ENCODE measurements at regions not wholly inside any gene's neighbourhood (a gene's known extent, or its start where the extent isn't known, plus 50 kb on each side); places are given as distances from the start of the nearest gene placed in this dataset.

- TF ChIP-seq RBBP5 (IDR thresholded peaks at IDR 0.05; ENCODE audit: borderline replicate concordance, low read depth, low read length) (no peak), JUN (IDR thresholded peaks at IDR 0.05; ENCODE audit: low read depth, low read length) (no peak), NANOG (IDR thresholded peaks at IDR 0.05; ENCODE audit: insufficient read depth, low read depth, low read length, poor library complexity, severe bottlenecking) (no peak), CREB1 (IDR thresholded peaks at IDR 0.05) (no peak), YY1 (IDR thresholded peaks at IDR 0.05; ENCODE audit: low read depth, low read length) (no peak), TEAD4 (IDR thresholded peaks at IDR 0.05; ENCODE audit: low read depth, low read length) (no peak), RNF2 (IDR thresholded peaks at IDR 0.05; ENCODE audit: borderline replicate concordance, low read depth, low read length, missing control alignments, poor library complexity, severe bottlenecking) (no peak), GABPA (IDR thresholded peaks at IDR 0.05; ENCODE audit: borderline replicate concordance, insufficient read depth, low read length) (no peak), TBP (IDR thresholded peaks at IDR 0.05; ENCODE audit: low read depth, low read length) (no peak), RAD21 (IDR thresholded peaks at IDR 0.05 in 1 of 2, conservative IDR thresholded peaks at IDR 0.05 in 1 of 2; ENCODE audit: low read depth in 2 of 2, low read length in 2 of 2) (no peak), SUZ12 (IDR thresholded peaks at IDR 0.05; ENCODE audit: low read length) (no peak)
- TF ChIP-seq, protein P1, sequence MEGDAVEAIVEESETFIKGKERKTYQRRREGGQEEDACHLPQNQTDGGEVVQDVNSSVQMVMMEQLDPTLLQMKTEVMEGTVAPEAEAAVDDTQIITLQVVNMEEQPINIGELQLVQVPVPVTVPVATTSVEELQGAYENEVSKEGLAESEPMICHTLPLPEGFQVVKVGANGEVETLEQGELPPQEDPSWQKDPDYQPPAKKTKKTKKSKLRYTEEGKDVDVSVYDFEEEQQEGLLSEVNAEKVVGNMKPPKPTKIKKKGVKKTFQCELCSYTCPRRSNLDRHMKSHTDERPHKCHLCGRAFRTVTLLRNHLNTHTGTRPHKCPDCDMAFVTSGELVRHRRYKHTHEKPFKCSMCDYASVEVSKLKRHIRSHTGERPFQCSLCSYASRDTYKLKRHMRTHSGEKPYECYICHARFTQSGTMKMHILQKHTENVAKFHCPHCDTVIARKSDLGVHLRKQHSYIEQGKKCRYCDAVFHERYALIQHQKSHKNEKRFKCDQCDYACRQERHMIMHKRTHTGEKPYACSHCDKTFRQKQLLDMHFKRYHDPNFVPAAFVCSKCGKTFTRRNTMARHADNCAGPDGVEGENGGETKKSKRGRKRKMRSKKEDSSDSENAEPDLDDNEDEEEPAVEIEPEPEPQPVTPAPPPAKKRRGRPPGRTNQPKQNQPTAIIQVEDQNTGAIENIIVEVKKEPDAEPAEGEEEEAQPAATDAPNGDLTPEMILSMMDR (IDR thresholded peaks at IDR 0.05; ENCODE audit: control extremely low read depth in 1 of 3, insufficient read depth in 1 of 3, low read depth in 1 of 3, low read length in 3 of 3), result no peak
- TF ChIP-seq, protein P2, sequence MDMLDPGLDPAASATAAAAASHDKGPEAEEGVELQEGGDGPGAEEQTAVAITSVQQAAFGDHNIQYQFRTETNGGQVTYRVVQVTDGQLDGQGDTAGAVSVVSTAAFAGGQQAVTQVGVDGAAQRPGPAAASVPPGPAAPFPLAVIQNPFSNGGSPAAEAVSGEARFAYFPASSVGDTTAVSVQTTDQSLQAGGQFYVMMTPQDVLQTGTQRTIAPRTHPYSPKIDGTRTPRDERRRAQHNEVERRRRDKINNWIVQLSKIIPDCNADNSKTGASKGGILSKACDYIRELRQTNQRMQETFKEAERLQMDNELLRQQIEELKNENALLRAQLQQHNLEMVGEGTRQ (IDR thresholded peaks at IDR 0.05; ENCODE audit: low read length), result no peak
- TF ChIP-seq, protein P3, sequence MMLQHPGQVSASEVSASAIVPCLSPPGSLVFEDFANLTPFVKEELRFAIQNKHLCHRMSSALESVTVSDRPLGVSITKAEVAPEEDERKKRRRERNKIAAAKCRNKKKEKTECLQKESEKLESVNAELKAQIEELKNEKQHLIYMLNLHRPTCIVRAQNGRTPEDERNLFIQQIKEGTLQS (IDR thresholded peaks at IDR 0.05; ENCODE audit: insufficient read depth, low read depth, low read length), result no peak
These were observed 351.1 kb upstream of the TLE4 start for GRCh38 chr9:79220666-79221065.
